CD8-positive, alpha-beta memory T cell (primary cell): ENCODE measurements at regions not wholly inside any gene's neighbourhood (a gene's known extent, or its start where the extent isn't known, plus 50 kb on each side); places are given as distances from the start of the nearest gene placed in this dataset.

Source experiments
- CTCF ChIA-PET: fragments of 350-600 bp; sonication (Branson Sonifier 250); formaldehyde crosslinking; loops from one replicate; lab custom pipeline; 2021; ENCODE audit warnings: antibody characterized with exemption; lab: Charles Lee
- POLR2A ChIA-PET: fragments of 350-600 bp; sonication (Branson Sonifier 250); formaldehyde crosslinking; loops from one replicate; lab custom pipeline; 2021; ENCODE audit warnings: antibody characterized with exemption; lab: Charles Lee
- DNase-seq, 5 donors: peaks; one replicate each; pipeline versions ENCODE4 v3.0.0 to v3.0.0-alpha.2; 2020 to 2022; ENCODE audit warnings: mixed read lengths in 1 of 5
- H3K27ac ChIP-seq: one replicate; pipeline ENCODE4 v1.7.0; 2013; ENCODE audit warnings: low read depth, mild to moderate bottlenecking, low read length, moderate library complexity
- H3K27me3 ChIP-seq: 2 replicates; pipeline ENCODE4 v1.7.0; 2013; ENCODE audit warnings: low read length, mild to moderate bottlenecking; ENCODE audit not compliant: insufficient read depth, poor library complexity, severe bottlenecking
- H3K36me3 ChIP-seq: 2 replicates; pipeline ENCODE4 v1.7.0; 2013; ENCODE audit warnings: mild to moderate bottlenecking, low read length, moderate library complexity; ENCODE audit not compliant: insufficient read depth
- H3K4me1 ChIP-seq: 2 replicates; pipeline ENCODE4 v1.7.0; 2013; ENCODE audit warnings: mild to moderate bottlenecking, low read length, moderate library complexity; ENCODE audit not compliant: insufficient read depth
- H3K4me3 ChIP-seq: 2 replicates; pipeline ENCODE4 v1.7.0; 2013; ENCODE audit warnings: mild to moderate bottlenecking, low read length
- H3K9me3 ChIP-seq: 2 replicates; pipeline ENCODE4 v1.7.0; 2013; ENCODE audit warnings: mild to moderate bottlenecking, low read length
- H3K27ac Mint-ChIP-seq, 8 donors: one replicate each; pipeline ENCODE4 v1.8.0; 2020 to 2021; ENCODE audit warnings: mixed read lengths in 8 of 8, mild to moderate bottlenecking in 6 of 8, inconsistent platforms in 3 of 8, moderate library complexity in 3 of 8
- H3K27me3 Mint-ChIP-seq, 2 donors: one replicate each; pipeline ENCODE4 v1.8.0; 2020 to 2021; ENCODE audit warnings: mixed read lengths in 2 of 2, mild to moderate bottlenecking in 1 of 2, moderate library complexity in 1 of 2
- H3K36me3 Mint-ChIP-seq, 3 donors: one replicate each; pipeline ENCODE4 v1.8.0; 2020 to 2021; ENCODE audit warnings: mixed read lengths in 3 of 3, inconsistent platforms in 1 of 3, mild to moderate bottlenecking in 1 of 3
- H3K4me1 Mint-ChIP-seq, 3 donors: one replicate each; pipeline ENCODE4 v1.8.0; 2020 to 2021; ENCODE audit warnings: mixed read lengths in 3 of 3, inconsistent platforms in 1 of 3, mild to moderate bottlenecking in 1 of 3
- H3K4me3 Mint-ChIP-seq, 7 donors: one replicate each; pipeline ENCODE4 v1.8.0; 2020 to 2021; ENCODE audit warnings: mixed read lengths in 7 of 7, mild to moderate bottlenecking in 6 of 7, moderate library complexity in 4 of 7, inconsistent platforms in 2 of 7
- H3K9me3 Mint-ChIP-seq, 5 donors: one replicate each; pipeline ENCODE4 v1.8.0; 2020 to 2022; ENCODE audit warnings: mixed read lengths in 5 of 5, mild to moderate bottlenecking in 3 of 5, moderate library complexity in 2 of 5, inconsistent platforms in 1 of 5

- Mint-ChIP-seq H3K36me3 (no peaks in the 10 kb centered on the region), H3K27me3 (no peaks in the 10 kb centered on the region), H3K9me3 (peaks cover 4 to 27% (median 8%) of the 10 kb centered on the region in 5 donors), H3K27ac (no peak overlapping the region), H3K4me1 (no peaks in the 10 kb centered on the region), H3K4me3 (no peak overlapping the region)
- ChIA-PET POLR2A (no interaction called here), CTCF (no interaction called here)
- H3K36me3 ChIP-seq: no peaks in the 10 kb centered on the region
- no peaks in the 10 kb centered on the region for H3K27me3 ChIP-seq
- no peak overlapping the region for H3K27ac ChIP-seq
- no peaks in the 10 kb centered on the region for H3K4me1 ChIP-seq
- H3K4me3 ChIP-seq: no peak overlapping the region
- no peak for DNase-seq
- no peaks in the 10 kb centered on the region for H3K9me3 ChIP-seq
Measured at GRCh38 chr17:53891726-53892125, 69.0 kb downstream of the KIF2B start.

GRCh38 chr17:53892222-53892621, 69.5 kb downstream of the KIF2B start:
- H3K4me1 Mint-ChIP-seq: no peaks in the 10 kb centered on the region
- Histone ChIP-seq H3K36me3 (no peaks in the 10 kb centered on the region), H3K4me3 (no peak overlapping the region), H3K9me3 (no peaks in the 10 kb centered on the region), H3K27ac (no peak overlapping the region), H3K27me3 (no peaks in the 10 kb centered on the region), H3K4me1 (no peaks in the 10 kb centered on the region)
- no peak overlapping the region for H3K27ac Mint-ChIP-seq
- POLR2A ChIA-PET: no interaction called here
- H3K4me3 Mint-ChIP-seq: no peak overlapping the region
- peaks cover 4 to 26% (median 8%) of the 10 kb centered on the region in 5 donors for H3K9me3 Mint-ChIP-seq
- no peaks in the 10 kb centered on the region for H3K27me3 Mint-ChIP-seq
- CTCF ChIA-PET: no interaction called here
- DNase-seq: no peak
- H3K36me3 Mint-ChIP-seq: no peaks in the 10 kb centered on the region

DNA sequence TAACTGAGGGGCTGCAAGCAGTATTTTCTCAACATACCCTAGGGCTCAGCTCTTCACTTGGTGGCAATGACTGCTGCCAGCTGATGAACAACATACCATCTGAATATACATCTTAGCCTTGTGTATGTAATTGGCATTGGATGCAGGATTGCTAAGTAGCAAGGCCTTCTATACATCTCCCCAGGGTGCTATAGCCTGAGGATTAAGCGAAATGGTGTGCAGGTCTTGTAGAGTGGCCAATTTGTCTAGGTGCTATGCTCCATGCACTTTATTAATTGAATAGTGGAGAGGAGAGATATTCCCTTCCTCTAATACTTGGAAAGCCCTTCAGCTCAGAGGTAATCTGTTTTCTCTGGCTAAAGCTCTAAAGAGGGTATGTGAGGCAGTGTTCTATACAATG, 71.9 kb downstream of the KIF2B start:
- CTCF ChIA-PET: no interaction called here
- no peaks in the 10 kb centered on the region for H3K27me3 ChIP-seq
- no peaks in the 10 kb centered on the region for H3K36me3 ChIP-seq
- no peak for DNase-seq
- Mint-ChIP-seq H3K27ac (no peak overlapping the region), H3K9me3 (peaks cover 1 to 16% (median 11%) of the 10 kb centered on the region in 5 donors), H3K36me3 (no peaks in the 10 kb centered on the region), H3K4me1 (no peaks in the 10 kb centered on the region), H3K4me3 (no peak overlapping the region), H3K27me3 (no peaks in the 10 kb centered on the region)
- POLR2A ChIA-PET: no interaction called here
- no peaks in the 10 kb centered on the region for H3K9me3 ChIP-seq
- no peak overlapping the region for H3K27ac ChIP-seq
- no peaks in the 10 kb centered on the region for H3K4me1 ChIP-seq
- H3K4me3 ChIP-seq: no peak overlapping the region

DNA sequence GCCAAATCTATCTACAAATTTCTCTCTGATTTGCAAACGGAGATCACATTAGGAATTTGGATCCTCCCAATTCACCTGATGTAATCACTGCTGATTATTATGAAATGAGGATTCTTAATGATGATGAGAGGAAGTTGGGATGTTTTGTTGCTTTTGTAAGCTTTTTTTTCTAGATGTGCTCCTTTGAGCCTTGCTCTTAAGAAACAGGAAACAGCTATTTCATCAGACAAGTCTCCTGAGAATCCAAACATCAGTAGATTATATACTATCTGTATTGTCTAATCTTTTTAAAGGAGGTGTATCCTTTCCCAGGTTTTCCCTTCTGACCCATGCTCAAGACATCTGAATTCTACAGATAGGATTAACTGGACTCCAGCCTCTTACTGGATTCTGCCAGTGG, 73.3 kb downstream of the KIF2B start:
- DNase-seq: no peak
- Histone ChIP-seq H3K27ac (no peak overlapping the region), H3K4me1 (no peaks in the 10 kb centered on the region), H3K36me3 (no peaks in the 10 kb centered on the region), H3K4me3 (no peak overlapping the region), H3K9me3 (no peaks in the 10 kb centered on the region), H3K27me3 (no peaks in the 10 kb centered on the region)
- no peaks in the 10 kb centered on the region for H3K4me1 Mint-ChIP-seq
- POLR2A ChIA-PET: no interaction called here
- no peak overlapping the region for H3K27ac Mint-ChIP-seq
- peaks cover 3 to 24% (median 16%) of the 10 kb centered on the region in 5 donors for H3K9me3 Mint-ChIP-seq
- no peaks in the 10 kb centered on the region for H3K27me3 Mint-ChIP-seq
- H3K4me3 Mint-ChIP-seq: no peak overlapping the region
- CTCF ChIA-PET: no interaction called here
- no peaks in the 10 kb centered on the region for H3K36me3 Mint-ChIP-seq

GRCh38 chr17:53900951-53901350, 78.2 kb downstream of the KIF2B start:
- H3K27me3 ChIP-seq: no peaks in the 10 kb centered on the region
- Mint-ChIP-seq H3K4me3 (no peak overlapping the region), H3K9me3 (peaks cover 16 to 39% (median 22%) of the 10 kb centered on the region in 5 donors), H3K27ac (no peak overlapping the region), H3K4me1 (no peaks in the 10 kb centered on the region), H3K36me3 (no peaks in the 10 kb centered on the region), H3K27me3 (no peaks in the 10 kb centered on the region)
- H3K4me1 ChIP-seq: no peaks in the 10 kb centered on the region
- H3K9me3 ChIP-seq: no peaks in the 10 kb centered on the region
- H3K4me3 ChIP-seq: no peak overlapping the region
- no peak for DNase-seq
- CTCF ChIA-PET: no interaction called here
- H3K36me3 ChIP-seq: no peaks in the 10 kb centered on the region
- POLR2A ChIA-PET: no interaction called here
- no peak overlapping the region for H3K27ac ChIP-seq

- ChIA-PET POLR2A (no interaction called here), CTCF (no interaction called here)
- no peaks in the 10 kb centered on the region for H3K9me3 ChIP-seq
- no peaks in the 10 kb centered on the region for H3K27me3 Mint-ChIP-seq
- no peak overlapping the region for H3K4me3 ChIP-seq
- no peak for DNase-seq
- H3K27ac Mint-ChIP-seq: no peak overlapping the region
- no peak overlapping the region for H3K27ac ChIP-seq
- H3K36me3 ChIP-seq: no peaks in the 10 kb centered on the region
- H3K4me1 Mint-ChIP-seq: no peaks in the 10 kb centered on the region
- H3K4me3 Mint-ChIP-seq: no peak overlapping the region
- H3K4me1 ChIP-seq: no peaks in the 10 kb centered on the region
- H3K9me3 Mint-ChIP-seq: peaks cover 2 to 22% (median 12%) of the 10 kb centered on the region in 5 donors
- H3K27me3 ChIP-seq: no peaks in the 10 kb centered on the region
- no peaks in the 10 kb centered on the region for H3K36me3 Mint-ChIP-seq
Measured at GRCh38 chr17:53907435-53907834, 84.7 kb downstream of the KIF2B start.

DNA sequence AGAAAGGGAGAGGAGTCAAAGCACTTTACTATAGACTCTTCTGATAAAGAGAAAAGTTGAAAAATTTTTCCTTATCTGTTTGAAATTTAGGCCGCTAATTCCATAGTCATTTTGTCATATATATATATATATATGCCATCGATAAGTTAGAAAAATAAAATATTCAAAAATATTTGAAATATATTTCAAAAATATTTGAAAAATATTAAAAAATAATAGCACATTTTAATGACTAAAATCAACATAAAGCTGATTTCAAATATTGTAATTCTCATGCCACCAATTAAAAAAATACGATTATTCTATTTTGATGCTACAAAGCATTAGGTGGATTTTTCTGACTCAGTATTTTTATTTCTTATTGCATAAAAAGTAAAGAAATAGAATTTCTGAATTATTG, 87.1 kb downstream of the KIF2B start:
- no peaks in the 10 kb centered on the region for H3K27me3 Mint-ChIP-seq
- H3K36me3 Mint-ChIP-seq: no peaks in the 10 kb centered on the region
- ChIA-PET CTCF (no interaction called here), POLR2A (no interaction called here)
- Histone ChIP-seq H3K27ac (no peak overlapping the region), H3K9me3 (no peaks in the 10 kb centered on the region), H3K36me3 (no peaks in the 10 kb centered on the region), H3K4me3 (no peak overlapping the region), H3K27me3 (no peaks in the 10 kb centered on the region), H3K4me1 (no peaks in the 10 kb centered on the region)
- no peak overlapping the region for H3K27ac Mint-ChIP-seq
- no peaks in the 10 kb centered on the region for H3K4me1 Mint-ChIP-seq
- DNase-seq: no peak
- peaks cover 6 to 14% (median 7%) of the 10 kb centered on the region in 5 donors for H3K9me3 Mint-ChIP-seq
- no peak overlapping the region for H3K4me3 Mint-ChIP-seq

GRCh38 chr17:53912117-53912516, 89.4 kb downstream of the KIF2B start:
- Mint-ChIP-seq H3K27me3 (no peaks in the 10 kb centered on the region), H3K4me3 (no peak overlapping the region), H3K36me3 (no peaks in the 10 kb centered on the region), H3K27ac (no peak overlapping the region), H3K4me1 (no peaks in the 10 kb centered on the region), H3K9me3 (peaks cover 3 to 9% (median 7%) of the 10 kb centered on the region in 5 donors)
- H3K4me1 ChIP-seq: no peaks in the 10 kb centered on the region
- no peaks in the 10 kb centered on the region for H3K36me3 ChIP-seq
- ChIA-PET POLR2A (no interaction called here), CTCF (no interaction called here)
- H3K4me3 ChIP-seq: no peak overlapping the region
- DNase-seq: no peak
- H3K9me3 ChIP-seq: no peaks in the 10 kb centered on the region
- H3K27me3 ChIP-seq: no peaks in the 10 kb centered on the region
- H3K27ac ChIP-seq: no peak overlapping the region

- Histone ChIP-seq H3K27ac (no peak overlapping the region), H3K36me3 (no peaks in the 10 kb centered on the region), H3K4me3 (no peak overlapping the region), H3K9me3 (no peaks in the 10 kb centered on the region), H3K4me1 (no peaks in the 10 kb centered on the region), H3K27me3 (no peaks in the 10 kb centered on the region)
- ChIA-PET POLR2A (no interaction called here), CTCF (no interaction called here)
- no peaks in the 10 kb centered on the region for H3K27me3 Mint-ChIP-seq
- H3K27ac Mint-ChIP-seq: no peak overlapping the region
- H3K4me3 Mint-ChIP-seq: no peak overlapping the region
- no peaks in the 10 kb centered on the region for H3K36me3 Mint-ChIP-seq
- DNase-seq: no peak
- peaks cover 0 to 5% (median 2%) of the 10 kb centered on the region in 5 donors for H3K9me3 Mint-ChIP-seq
- no peaks in the 10 kb centered on the region for H3K4me1 Mint-ChIP-seq
Measured at GRCh38 chr17:53919356-53919755, 96.6 kb downstream of the KIF2B start.
